Adipocyte (in vitro differentiated cells): ENCODE measurements at regions not wholly inside any gene's neighbourhood (a gene's known extent, or its start where the extent isn't known, plus 50 kb on each side); places are given as distances from the start of the nearest gene placed in this dataset.

Experiments
- DNase-seq: peaks from one replicate; pipeline ENCODE4 v3.0.0-alpha.2; 2015; ENCODE audit warnings: low read depth
- H3K27me3 ChIP-seq: replicated peaks from 2 replicates; pipeline ENCODE4 v1.7.0; 2013; ENCODE audit warnings: mild to moderate bottlenecking, low read length, moderate library complexity; ENCODE audit not compliant: control insufficient read depth, insufficient read depth
- H3K36me3 ChIP-seq: 2 replicates; pipeline ENCODE4 v1.7.0; 2013; ENCODE audit warnings: low read length, mild to moderate bottlenecking, moderate library complexity; ENCODE audit not compliant: control insufficient read depth, insufficient read depth, severe bottlenecking
- H3K4me1 ChIP-seq: 2 replicates; pipeline ENCODE4 v1.7.0; 2013; ENCODE audit warnings: mild to moderate bottlenecking, low read length, moderate library complexity; ENCODE audit not compliant: control insufficient read depth, insufficient read depth
- H3K4me3 ChIP-seq: 2 replicates; pipeline ENCODE4 v1.7.0; 2013; ENCODE audit warnings: mild to moderate bottlenecking, low read length, moderate library complexity
- H3K9ac ChIP-seq: 2 replicates; pipeline ENCODE4 v1.7.0; 2013; ENCODE audit warnings: mild to moderate bottlenecking, low read length, moderate library complexity
- H3K9me3 ChIP-seq: 2 replicates; pipeline ENCODE4 v1.7.0; 2013; ENCODE audit warnings: mild to moderate bottlenecking, low read length, moderate library complexity; ENCODE audit not compliant: control insufficient read depth

- H3K9me3 ChIP-seq = no peaks in the 10 kb centered on the region
Observed at GRCh38 chr1:243996223-243996622, 54.9 kb upstream of the ZBTB18 start.

GRCh38 chr1:243991650-243992049, 59.4 kb upstream of the ZBTB18 start:
- DNase-seq = no peak
- peaks cover 6% of the 10 kb centered on the region for H3K9me3 ChIP-seq
- no peaks in the 10 kb centered on the region for H3K4me1 ChIP-seq
- no peak overlapping the region for H3K4me3 ChIP-seq
- no peak overlapping the region for H3K9ac ChIP-seq
- no peaks in the 10 kb centered on the region for H3K27me3 ChIP-seq
- H3K36me3 ChIP-seq = no peaks in the 10 kb centered on the region

More at GRCh38 chr1:243996223-243996622, 54.9 kb upstream of the ZBTB18 start:
- H3K9ac ChIP-seq = no peak overlapping the region
- H3K4me3 ChIP-seq = no peak overlapping the region
- H3K36me3 ChIP-seq = no peaks in the 10 kb centered on the region
- H3K27me3 ChIP-seq = no peaks in the 10 kb centered on the region
- H3K4me1 ChIP-seq = no peaks in the 10 kb centered on the region
- no peak for DNase-seq

DNA sequence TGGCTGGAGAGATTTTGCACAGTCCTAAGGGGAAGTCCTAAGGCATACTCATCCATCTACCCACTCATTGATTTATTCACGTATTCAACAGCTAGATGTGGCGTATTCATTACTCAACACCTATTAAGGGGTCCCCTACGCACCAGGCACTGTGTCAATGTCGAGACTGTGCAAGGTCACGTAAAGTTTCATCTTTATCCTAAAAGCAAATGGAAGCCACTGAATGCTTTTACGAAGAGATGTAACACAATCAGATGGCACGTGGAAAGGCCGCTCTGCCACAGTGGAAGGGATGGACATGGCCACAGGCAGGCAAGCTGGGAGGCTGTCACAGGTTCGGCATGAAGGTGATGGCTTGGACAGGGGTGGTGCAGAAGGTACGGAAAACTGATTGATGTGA, 66.3 kb upstream of the ZBTB18 start:
- peaks cover 16% of the 10 kb centered on the region for H3K27me3 ChIP-seq

GRCh38 chr1:243982447-243983018, 68.5 kb upstream of the ZBTB18 start:
- Histone ChIP-seq H3K9ac (no peak overlapping the region), H3K9me3 (peaks cover 5% of the 10 kb centered on the region), H3K4me1 (no peaks in the 10 kb centered on the region), H3K36me3 (no peaks in the 10 kb centered on the region), H3K4me3 (no peak overlapping the region), H3K27me3 (peaks cover 16% of the 10 kb centered on the region)
- no peak for DNase-seq

More for the DNA sequence above, 66.3 kb upstream of the ZBTB18 start:
- Histone ChIP-seq H3K4me1 (no peaks in the 10 kb centered on the region), H3K9ac (no peak overlapping the region), H3K9me3 (peaks cover 6% of the 10 kb centered on the region), H3K4me3 (no peak overlapping the region), H3K36me3 (no peaks in the 10 kb centered on the region)
- no peak for DNase-seq

- Histone ChIP-seq H3K27me3 (peaks cover 16% of the 10 kb centered on the region), H3K36me3 (no peaks in the 10 kb centered on the region), H3K4me1 (peaks cover 3% of the 10 kb centered on the region), H3K9ac (no peak overlapping the region), H3K4me3 (no peak overlapping the region), H3K9me3 (no peaks in the 10 kb centered on the region)
- no peak for DNase-seq
Observed at GRCh38 chr1:243980471-243980870, 70.6 kb upstream of the ZBTB18 start.

- Histone ChIP-seq H3K27me3 (peaks cover 15% of the 10 kb centered on the region), H3K9me3 (no peaks in the 10 kb centered on the region), H3K36me3 (no peaks in the 10 kb centered on the region), H3K9ac (no peak overlapping the region), H3K4me3 (no peak overlapping the region), H3K4me1 (peaks cover 3% of the 10 kb centered on the region)
- DNase-seq = no peak
Observed at GRCh38 chr1:243980071-243980470, 71.0 kb upstream of the ZBTB18 start.

GRCh38 chr1:243979396-243979795, 71.7 kb upstream of the ZBTB18 start:
- no peak overlapping the region for H3K9ac ChIP-seq

GRCh38 chr1:243977094-243977493, 74.0 kb upstream of the ZBTB18 start:
- Histone ChIP-seq H3K9ac (no peak overlapping the region), H3K4me1 (peaks cover 3% of the 10 kb centered on the region), H3K9me3 (no peaks in the 10 kb centered on the region), H3K27me3 (peaks cover 24% of the 10 kb centered on the region), H3K36me3 (no peaks in the 10 kb centered on the region), H3K4me3 (no peak overlapping the region)
- peak; percentile 20 for DNase-seq

More at GRCh38 chr1:243979396-243979795, 71.7 kb upstream of the ZBTB18 start:
- Histone ChIP-seq H3K9me3 (no peaks in the 10 kb centered on the region), H3K27me3 (peaks cover 11% of the 10 kb centered on the region), H3K36me3 (no peaks in the 10 kb centered on the region), H3K4me1 (peaks cover 3% of the 10 kb centered on the region), H3K4me3 (no peak overlapping the region)
- DNase-seq = no peak

DNA sequence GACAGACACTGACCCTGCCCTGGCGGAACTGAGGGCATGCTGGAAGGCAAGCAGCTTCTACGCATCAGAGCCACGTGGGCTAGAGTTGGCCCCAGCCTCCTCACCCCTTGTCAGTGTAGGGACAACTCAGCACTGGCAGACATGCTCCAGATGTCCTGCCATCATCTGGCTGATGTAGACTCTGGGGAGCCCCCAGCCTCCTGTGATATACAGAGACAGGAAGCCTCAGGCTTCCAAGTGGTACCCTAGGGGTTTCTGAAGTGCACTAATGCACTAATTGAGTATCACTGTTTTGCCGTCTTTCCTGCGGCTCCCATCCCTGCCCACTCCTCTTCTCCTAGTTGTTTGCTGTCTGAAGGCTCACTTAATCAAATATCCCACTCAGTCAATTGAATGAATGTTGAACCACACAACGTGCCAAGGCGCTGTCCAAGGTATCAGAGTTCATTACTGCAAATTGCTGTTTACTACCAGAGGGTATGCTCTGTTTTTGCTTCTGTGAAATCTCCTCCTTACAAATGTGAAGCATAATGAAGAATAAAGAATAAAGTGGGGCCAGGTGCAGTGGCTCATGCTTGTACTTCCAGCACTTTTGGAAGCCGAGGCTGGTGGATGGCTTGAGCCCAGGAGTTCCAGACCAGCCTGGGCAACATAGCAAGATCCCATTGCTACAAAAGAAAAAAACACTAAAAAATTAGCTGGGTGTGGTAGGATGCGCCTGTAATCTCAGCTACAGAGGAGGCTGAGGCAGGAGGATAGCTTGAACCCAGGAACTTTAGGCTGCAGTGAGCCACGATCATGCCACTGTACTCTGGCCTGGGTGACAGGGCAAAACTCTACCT, 76.4 kb upstream of the ZBTB18 start:
- DNase-seq = peak; percentile 42
- peaks cover 20% of the 10 kb centered on the region for H3K27me3 ChIP-seq
- no peaks in the 10 kb centered on the region for H3K9me3 ChIP-seq
- H3K9ac ChIP-seq = no peak overlapping the region
- H3K4me3 ChIP-seq = no peak overlapping the region
- H3K36me3 ChIP-seq = no peaks in the 10 kb centered on the region
- H3K4me1 ChIP-seq = peaks cover 3% of the 10 kb centered on the region

DNA sequence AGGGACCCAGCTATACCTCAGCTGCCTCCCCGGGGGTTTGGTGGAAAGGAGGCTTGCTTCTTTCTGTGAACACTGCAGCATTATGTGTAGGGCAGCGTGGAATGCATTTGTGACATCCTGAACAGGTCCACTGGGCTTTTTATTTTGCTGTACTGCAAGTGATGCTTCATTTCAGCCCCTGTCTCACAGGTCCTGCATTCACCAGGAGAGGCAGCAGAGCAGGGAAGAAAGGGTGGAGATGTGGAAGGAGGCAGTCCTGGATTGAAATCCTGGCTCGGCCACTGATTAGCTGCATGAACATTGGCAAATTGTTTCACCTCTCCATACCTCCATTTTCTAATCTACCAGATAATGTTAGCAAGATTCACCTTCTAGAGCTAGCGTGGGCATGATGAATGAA, 77.9 kb upstream of the ZBTB18 start:
- Histone ChIP-seq H3K9me3 (no peaks in the 10 kb centered on the region), H3K27me3 (peaks cover 20% of the 10 kb centered on the region), H3K36me3 (no peaks in the 10 kb centered on the region), H3K4me3 (no peak overlapping the region), H3K9ac (no peak overlapping the region), H3K4me1 (peaks cover 3% of the 10 kb centered on the region)
- no peak for DNase-seq

DNA sequence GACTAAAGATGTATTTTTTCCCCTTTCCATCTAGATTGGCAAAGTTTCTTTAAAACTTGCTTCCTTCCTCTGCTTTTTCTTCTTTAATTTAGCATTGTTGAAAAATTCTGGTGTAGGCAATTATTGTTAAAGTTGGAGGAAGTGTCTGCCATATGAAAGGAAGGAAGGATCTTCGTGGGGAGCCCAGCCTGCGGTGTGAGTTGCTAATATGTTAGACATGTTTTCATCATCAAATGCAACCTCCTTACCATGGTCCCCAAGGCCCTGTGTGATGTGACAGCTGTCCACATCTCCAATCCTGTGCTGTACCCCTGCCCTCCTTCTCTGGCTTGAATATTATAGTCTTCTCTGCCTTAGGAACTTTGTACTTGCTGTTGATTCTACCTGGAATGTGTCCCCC, 81.0 kb upstream of the ZBTB18 start:
- Histone ChIP-seq H3K9ac (no peak overlapping the region), H3K9me3 (no peaks in the 10 kb centered on the region), H3K4me1 (no peaks in the 10 kb centered on the region), H3K4me3 (no peak overlapping the region), H3K36me3 (no peaks in the 10 kb centered on the region), H3K27me3 (peaks cover 20% of the 10 kb centered on the region)
- DNase-seq = no peak
